ENCODE measurements at regions not wholly inside any gene's neighbourhood (a gene's known extent, or its start where the extent isn't known, plus 50 kb on each side); places are given as distances from the start of the nearest gene placed in this dataset.

DNA sequence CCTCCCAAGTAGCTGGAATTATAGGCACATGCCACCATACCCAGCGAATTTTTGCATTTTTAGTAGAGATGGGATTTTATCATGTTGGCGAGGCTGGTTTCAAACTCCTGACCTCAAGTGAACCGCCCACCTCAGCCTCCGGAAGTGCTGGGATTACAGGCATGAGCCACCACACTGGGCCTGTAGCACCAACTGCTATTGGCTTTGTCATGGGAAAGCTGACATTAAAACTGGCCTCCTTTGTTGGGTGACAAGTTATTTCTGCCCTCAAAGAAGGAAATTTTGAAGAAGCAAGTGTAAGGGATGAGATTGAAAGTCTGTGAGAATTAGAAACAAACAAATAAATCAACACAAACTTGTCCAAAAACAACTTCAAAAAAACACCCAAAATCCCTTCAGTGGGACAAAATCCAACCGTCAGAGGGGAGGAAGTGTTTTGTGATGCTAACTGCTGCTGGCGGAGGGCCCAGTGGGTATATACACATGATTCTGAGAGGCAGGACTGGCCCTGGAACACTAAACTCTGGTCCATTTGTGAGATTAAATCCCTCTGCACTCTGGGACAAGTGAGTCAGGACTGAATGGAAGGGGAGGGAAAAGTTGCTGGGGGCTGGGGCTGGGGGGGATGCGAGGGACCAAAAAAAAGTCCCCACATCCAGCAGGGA, 87.5 kb upstream of the NAA20 start:
- no peak for DNase-seq

DNA sequence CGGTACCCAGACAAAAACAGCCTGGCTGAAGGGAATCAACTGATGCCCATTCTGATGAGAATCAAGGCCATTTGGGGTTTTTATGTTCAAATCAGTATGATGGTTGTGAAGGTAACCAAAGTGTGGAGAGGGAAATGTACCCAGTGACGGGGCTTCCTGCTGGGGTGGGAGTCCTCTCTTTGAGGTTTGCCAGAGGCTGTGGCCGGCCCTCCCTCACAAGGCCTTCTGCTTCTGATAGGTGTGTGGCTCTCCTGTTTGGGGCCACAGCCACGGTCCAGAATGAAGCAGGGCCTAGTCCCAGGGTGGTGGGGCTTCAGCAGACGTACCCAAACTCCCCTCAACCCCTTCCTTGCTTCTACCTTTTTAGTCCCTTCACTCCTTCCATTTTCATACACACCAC, 86.7 kb upstream of the NAA20 start:
- no peak for DNase-seq

DNA sequence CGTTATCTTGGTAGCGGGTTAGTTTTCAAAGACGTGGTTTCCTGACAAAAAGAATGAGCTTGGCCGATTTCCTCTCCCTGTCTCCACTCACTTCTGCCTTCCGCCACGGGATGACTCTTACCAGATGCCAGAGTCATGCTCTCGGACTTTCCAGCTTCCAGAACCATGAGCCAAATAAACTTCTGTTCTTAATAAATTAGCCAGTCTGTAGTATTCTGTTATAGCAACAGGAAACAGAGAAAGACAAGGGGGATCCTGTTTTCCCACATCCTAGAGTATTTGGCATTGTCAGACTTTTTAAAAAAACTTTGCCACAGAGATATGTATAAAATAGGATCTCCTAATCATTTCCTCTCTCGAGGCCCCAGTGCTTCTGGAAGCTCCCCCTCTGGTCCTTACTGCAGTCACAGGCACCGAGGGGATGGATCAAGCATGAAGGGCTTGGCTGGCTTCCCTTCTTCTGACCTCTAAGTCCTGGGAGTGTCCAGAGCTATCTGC, 84.9 kb upstream of the NAA20 start:
- DNase-seq: peak; percentile 81

DNA sequence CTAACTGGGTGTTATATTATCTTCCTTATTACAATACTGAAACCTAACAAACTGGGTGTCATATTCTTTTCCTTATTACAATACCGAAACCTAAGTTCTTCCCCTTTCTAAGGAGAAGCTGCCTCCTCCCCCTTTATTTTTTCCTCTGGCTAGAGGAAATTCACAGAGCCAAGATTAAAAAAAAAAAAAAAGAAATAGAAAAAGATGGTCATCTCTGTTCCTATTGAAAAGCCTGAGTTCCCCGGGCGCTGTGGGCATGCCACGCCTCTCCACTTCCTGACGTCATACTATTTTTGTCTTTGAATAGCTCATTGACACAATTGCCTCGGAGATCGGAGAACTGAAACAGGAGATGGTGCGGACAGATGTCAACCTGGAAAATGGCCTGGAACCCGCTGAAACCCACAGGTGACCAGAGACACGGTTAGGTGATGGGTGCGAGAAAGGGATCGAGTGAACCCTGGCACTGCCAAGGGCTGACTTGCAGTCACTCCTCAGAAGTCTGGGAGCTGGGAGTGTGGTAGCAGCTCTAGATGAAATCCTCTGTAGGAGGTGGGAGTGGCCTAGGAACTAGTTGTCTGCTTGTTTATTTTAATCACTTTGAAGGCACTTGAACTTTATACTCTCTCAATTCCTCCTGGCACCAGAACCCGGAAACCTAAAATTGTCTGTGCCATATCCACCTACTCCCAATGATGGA, 82.2 kb upstream of the NAA20 start:
- no peak for DNase-seq

DNA sequence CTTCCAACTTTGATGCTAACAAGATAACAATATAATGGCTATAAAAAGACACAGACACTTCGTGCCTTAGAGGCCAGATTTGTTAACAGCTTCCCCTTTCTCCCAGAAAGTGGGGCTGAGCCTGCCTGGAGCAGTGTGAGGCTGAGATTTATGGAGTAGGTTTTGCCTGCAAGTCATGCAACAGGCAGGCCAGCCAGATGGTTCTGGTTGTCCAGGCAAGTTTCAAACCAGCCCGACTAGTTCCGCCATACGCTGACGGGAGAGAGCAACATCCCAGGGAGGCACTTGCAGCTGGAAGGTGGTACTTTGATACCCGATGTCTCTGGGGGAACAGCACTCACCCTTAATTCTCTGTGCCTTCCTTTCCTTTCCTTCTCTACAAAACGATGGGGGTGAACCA, 81.3 kb upstream of the NAA20 start:
- DNase-seq: no peak

DNA sequence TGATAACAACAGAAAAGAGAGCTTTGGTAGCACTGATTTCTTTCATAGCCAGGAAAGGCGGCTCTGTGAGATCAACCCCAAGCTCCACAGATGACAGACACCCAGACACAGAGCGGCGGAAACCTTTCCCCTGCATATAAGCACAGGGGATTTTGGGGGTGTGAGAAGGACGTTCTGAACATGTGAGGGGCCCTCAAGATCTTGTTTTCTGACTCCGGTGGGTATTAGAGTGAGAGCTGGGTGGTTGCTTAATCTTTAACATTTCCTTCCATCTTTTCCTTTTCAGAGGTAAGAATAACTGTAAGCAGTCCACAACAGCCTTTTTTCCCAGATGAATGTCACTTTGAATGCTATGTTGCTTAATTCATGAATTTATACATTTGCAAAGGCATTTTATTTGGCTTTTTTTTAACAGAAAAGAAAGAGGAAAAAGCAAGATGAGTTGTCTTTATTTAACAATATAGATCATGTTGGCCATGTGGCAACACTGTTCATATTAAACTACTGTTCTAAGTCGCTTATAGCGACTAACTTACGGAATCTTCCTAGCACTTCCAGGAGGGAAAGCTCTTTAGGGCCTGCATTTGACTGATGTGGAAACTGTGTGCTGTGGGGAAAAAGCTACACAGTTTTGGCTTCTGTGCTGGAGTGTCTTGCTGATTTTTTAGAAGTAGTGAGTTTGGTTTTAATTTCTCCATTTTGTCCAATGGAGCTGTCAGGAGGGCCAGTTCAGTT, 80.5 kb upstream of the NAA20 start:
- DNase-seq: no peak

DNA sequence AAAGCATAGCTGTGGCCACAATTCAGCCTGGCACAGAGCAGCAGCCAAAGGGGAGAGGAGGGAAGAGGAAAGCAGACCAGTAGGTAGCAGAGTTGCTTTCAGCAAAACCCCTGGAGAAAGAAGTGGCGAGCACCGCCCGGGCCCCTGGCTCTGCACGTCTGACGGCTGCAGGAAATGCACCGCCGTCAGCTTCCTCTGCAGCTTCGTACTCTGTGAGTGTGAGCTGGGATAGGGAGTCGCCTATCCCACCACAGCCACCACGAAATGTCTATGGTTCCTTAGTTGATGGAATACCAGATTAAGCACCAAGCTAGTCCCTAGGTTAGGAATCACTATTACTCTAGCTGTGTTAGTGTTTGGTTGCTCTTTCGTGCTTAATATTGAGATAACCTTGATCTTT, 79.9 kb upstream of the NAA20 start:
- no peak for DNase-seq

DNA sequence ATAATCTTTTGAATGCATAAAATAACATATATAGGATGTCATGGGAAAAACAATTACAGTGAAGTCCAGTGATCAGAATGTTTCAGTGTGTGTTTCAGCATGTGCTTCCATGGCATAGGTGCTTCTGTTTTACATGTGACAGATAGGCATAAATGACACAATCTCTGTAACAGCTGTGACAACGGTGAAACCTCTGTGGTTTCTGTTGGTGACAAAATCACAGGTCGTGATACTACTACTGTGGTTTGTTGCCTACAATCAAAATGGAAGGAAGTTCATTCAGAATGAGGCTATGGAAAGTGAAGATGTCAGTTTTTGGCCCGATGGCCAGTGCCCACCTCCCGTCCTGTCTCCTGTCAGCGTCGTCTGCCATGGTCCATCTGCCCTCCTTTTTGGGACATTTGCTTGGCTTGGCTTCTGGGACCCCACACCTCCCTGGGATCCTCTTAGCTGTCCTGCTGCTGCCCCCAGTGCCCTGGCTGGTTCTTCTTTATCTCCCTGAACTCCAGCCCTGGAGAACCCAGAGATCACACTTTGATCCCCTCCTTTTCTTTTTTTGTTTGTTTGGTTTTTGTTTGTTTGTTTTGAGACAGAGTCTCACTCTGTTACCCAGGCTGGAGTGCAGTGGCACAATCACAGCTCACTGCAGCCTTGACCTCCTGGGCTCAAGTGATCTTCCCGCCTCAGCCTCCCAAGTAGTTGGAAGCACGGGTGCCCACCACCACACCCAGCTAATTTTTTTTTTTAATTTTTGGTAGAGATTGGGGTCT, 79.3 kb upstream of the NAA20 start:
- DNase-seq: no peak

DNA sequence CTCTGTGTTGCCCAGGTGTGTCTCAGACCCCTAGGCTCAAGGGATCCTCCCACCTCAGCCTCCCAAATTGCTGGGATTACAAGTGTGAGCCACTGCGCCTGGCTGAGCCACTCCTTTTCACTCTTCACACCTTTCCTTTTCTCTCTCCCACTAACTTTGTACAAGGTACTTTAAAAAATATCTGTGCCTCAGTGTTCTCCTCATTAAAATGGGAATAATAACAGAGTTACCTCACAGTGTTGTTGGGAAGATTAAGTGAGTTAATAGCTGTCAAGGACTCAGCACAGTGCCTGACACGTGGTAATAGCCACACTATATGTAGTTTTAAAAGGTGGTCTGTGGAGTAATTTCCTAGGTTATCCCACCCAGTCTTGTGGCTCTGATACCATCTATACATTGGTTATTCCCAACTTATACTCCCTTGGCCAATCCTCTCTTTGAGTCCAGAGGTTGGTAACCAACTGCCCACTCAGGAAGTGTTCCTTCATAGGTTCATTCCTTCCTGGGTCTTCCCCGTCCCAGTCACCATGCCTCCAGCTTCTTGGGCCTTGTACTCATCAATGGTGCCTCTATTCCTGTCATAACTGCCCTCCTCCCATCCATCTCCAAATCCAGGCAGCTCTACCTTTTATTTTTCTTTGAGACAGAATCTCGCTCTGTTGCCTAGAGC, 78.6 kb upstream of the NAA20 start:
- no peak for DNase-seq

DNA sequence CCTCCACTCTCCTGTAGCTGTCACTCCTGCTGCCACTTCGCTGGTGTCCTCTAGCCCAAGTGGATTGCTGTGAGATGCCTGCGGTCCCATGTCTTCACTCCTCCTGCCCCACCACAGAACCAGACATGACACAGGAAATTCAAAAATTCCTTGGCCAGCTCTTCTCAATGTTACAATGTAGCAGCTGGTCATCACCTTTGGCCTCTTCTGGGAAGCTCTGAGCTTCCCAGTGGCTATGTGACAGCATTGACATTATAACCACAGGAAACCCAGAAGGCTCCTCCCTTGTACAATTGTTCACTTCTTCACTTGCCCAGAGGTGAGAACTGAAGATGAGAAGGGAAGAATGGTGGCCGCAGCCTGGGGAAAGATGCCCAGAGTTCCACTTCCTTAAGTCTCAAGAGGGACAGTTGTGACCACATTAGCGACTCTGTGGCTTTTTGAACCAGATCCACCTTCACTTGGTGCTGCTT, 76.1 kb upstream of the NAA20 start:
- no peak for DNase-seq

DNA sequence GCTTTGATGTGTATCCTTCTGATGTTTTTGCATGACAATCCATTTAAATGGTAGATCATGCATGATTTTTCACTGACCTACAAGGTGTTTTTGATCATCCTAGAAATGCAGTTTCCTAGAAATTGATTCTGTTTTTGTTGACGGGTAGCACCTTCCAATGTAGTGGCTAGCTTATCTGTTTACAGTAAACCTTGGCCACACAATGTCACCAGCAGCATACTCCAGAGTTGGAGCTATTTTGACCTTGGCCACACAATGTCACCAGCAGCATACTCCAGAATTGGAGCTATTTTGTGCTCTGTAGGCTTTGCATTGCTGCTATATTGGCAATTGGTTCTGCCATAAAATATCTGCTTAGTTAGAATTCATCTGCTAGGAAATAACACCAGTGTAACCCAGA, 74.6 kb upstream of the NAA20 start:
- DNase-seq: no peak

DNA sequence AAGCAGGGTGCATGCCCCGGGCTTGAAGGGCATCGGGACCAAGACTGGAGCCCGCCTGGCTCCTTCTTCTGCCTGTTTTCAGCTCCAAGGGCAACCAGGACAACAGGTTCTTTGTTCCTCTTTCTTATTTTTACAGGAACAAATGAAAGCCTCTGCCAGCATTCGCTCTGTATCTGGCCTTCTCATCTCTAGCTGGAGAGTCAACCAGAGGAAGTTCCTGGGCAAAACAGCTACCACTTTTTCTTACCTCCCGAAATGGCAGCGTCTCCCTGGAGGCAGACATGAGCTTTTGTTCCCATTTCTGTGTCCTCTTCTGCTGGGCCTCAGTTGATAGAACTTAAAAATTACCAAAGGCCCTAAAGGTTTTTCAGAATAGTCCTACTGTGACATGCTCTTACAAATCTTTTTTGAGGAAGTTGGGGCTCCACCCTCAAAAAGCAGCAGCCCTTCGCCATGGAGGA, 74.1 kb upstream of the NAA20 start:
- DNase-seq: no peak

DNA sequence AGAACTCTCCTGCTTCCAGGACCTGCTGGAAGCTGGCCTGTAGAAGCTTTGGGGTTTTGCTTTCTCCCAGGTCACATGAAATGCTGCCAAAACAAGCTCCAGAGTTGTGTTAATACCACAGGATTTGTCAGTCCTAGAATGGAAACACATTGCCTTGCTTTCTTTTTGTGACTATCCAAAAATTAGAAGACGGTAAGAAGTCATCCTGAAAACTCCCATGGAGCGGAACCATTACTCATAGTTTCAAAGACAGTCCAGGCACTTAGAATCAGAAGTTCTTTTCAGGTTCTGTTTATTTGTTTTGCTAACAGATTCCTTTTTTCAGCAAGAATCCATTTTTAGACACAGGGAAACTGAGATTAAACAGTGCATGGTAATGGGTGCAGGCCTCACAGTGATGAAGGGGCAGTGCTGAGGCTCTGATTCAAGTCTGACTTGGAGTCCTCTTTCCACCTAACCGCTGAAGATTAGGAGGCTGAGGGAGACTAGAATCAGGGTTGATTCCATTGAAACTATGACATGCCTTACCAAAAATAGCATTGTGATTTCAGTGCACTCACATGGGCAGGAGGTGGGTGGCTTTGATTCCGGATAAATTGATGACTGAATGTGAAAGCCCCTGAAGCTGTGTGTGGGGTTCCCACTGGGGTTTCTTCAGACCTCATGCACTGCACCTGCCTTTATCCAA, 72.2 kb upstream of the NAA20 start:
- DNase-seq: peak; percentile 17

DNA sequence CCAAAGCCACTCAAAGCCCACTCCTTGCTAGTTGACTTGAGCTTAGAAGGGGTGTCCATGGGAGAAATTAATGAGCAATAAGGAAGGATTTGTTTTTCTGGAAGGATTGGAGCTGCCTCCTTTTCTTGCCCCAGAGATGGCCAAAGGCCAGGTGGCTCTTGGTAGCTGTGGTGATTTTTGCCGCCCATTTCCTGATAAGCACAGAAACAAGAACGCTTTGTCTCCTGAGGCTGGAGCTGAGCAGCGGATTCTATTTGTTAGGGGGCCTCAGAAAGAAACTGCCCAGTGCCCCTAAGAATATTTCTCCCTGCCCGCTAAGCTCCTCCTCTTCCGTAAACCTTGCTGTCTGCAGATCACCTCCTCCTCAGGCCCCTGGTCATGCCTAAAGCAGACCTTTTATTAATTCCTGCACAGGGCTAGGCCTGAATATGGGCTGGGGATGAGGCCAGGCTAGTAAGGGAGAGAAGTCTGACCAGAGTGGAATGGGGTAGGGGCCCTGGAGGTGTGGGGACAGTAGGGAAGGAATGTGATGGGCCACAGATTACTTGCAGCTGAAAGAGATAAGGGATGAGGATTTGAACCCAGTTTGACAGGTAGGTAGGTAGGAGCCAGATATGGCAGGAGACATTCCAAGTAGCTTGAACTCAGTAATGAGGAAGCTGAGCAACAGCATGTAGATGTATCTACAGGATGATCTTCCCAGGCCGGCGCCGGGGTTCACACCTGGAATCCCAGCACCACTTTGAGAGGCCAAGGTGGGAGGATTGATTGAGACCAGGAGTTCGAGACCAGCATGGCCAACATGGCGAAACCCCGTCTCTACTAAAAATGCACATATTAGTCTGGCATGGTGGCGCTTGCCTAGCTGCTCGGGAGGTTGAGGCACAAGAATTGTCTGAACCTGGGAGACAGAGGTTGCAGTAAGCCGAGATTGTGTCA, 71.2 kb upstream of the NAA20 start:
- no peak for DNase-seq

DNA sequence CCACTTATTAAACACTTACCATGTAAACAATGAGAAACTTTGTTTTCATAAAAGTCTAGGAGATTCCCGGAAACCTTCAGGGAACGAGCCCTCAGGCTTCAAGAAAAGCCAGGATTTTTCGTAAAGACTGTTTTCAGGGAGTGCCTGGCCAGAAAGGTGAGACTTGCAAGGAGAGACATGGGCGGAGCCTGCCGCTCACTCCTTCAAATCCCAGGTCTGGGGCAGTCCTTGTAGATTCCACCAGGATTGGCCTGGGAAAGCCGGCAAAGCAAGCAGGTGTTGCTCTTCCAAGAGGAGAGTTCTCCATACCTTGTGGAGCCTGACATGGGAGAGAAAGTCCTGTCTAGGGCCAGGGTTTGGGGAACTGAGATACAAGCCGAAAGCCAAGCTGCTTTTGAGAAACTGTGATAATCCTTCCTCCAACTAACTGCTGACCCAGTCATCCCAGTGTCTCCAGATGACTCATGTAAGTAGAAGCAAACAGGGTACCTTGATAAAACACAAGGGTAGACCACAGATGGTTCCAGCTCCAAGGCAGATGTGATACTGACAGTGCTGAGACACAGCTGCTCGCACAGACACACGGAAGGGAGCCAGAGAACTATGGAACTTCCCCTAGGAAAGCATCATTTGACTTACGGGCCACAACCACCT, 69.4 kb upstream of the NAA20 start:
- DNase-seq: peak; percentile 60

DNA sequence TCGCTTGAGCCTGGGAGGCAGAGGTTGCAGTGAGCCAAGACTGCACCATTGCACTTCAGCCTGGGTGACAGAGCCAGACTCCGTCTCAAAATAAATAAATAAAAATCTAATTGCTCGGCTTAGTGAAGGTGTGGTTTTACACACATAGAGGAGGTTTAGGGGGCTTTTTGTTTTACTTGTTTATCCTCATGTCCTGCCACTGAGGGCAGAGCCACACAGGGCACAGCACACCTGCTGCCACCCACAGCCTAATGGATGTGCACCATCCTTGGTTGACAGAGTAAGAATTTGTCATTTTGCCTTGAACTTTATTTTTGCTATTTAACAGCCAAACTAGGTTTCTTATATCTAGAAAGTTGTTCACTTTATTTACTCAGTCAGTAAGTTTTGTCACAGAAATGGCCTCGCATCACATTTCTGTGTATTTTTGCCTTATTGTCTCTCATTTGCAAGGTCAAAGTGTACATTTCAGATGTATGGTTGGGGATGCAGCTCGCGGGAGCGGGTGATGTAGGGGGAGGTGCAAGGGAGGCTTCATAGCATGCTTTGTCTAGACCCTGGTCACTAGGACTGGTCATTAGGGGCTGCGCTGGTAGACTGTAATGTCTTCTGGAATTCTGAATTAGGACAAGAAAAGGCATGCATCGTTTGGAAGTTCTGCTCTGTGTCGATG, 67.8 kb upstream of the NAA20 start:
- no peak for DNase-seq

DNA sequence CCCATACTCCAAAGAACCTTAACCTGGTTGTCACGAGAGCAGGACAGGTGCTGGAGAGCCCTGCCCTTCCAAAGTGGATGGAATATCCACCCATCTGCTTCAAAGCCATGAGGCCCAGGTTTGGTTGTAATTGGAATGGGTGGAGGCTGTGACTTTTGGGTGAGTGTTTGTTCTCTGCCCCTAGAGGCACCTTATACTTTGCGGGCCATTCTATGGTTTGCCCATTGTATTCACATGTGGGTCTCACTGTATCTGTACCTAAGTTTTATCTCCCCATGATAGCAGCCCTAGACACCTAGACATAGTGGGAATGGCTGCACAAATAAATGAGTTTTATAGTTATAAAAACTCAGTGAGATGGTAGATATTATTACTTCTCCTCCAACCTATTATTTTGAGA, 67.1 kb upstream of the NAA20 start:
- DNase-seq: no peak

DNA sequence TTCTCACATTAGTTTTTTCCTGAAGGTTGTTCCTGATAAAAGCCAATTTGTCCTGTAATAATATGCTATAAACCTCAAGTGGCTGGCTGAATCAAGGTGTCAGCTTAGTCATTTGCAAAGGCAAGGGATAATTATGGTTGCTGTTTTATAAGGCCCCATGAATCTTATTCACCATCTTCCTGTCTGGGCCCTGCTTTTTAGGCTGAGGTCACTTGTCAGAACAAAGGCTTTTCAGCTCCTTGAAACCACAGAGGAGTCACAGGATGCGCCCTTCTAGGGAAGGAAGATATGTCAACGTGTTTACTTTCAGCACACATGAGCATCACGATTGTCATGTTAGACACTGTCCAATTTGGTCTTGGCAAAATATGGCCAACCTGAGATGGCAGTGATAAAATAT, 64.8 kb upstream of the NAA20 start:
- no peak for DNase-seq

DNA sequence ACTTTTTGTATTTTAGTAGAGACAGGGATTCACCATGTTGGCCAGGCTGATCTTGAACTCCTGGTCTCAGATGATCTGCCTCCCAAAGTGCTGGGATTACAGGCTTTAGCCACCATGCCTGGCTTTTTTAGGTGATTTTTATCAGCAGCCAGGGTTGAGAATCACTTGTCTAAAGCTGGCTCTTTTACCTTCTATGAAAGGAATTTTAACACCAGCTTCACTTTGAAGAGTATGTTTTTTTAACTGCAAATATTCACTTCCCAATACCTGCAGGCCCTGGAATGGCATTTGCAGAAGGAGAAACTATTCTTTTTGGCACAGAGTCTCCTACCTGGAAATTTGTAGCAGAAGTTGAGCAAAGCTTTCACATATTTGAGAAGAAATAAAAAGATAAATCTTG, 63.6 kb upstream of the NAA20 start:
- DNase-seq: no peak
